Thoracic aorta (tissue), 2 donors: ENCODE measurements at regions not wholly inside any gene's neighbourhood (a gene's known extent, or its start where the extent isn't known, plus 50 kb on each side); places are given as distances from the start of the nearest gene placed in this dataset.

Source experiments
- ATAC-seq: fragments of 150-250 bp; one replicate; pipeline ENCODE4 v1.8.0; 2017; ENCODE audit warnings: low read depth; ENCODE audit not compliant: insufficient number of reproducible peaks, low FRiP score
- DNase-seq: peaks from one replicate; pipeline ENCODE4 v3.0.0-alpha.2; 2020; ENCODE audit warnings: low spot score
- H3K27ac ChIP-seq, 2 donors: fragments of 200-600 bp; sonication (generic); 1 replicate in 1 of 2; 2 replicates in 1 of 2; pipeline ENCODE4 v1.5.1; 2016; ENCODE audit warnings: mild to moderate bottlenecking in 2 of 2, moderate library complexity in 2 of 2
- H3K27me3 ChIP-seq: fragments of 200-600 bp; sonication (generic); replicated peaks from 2 replicates; pipeline ENCODE4 v1.6.0; 2016; ENCODE audit warnings: mild to moderate bottlenecking; ENCODE audit not compliant: insufficient read depth
- H3K36me3 ChIP-seq: fragments of 200-600 bp; sonication (generic); one replicate; pipeline ENCODE4 v1.5.1; 2016
- H3K4me1 ChIP-seq, 2 donors: fragments of 200-600 bp; sonication (generic); 1 replicate in 1 of 2; 2 replicates in 1 of 2; pipeline versions ENCODE4 v1.5.1 to v1.6.0; 2016; ENCODE audit warnings: low read depth in 2 of 2, mild to moderate bottlenecking in 1 of 2; ENCODE audit not compliant: control insufficient read depth in 1 of 2
- H3K4me3 ChIP-seq: fragments of 200-600 bp; sonication (generic); 2 replicates; pipeline ENCODE4 v1.5.1; 2016; ENCODE audit warnings: mild to moderate bottlenecking
- H3K9me3 ChIP-seq: fragments of 200-600 bp; sonication (generic); 2 replicates; pipeline ENCODE4 v1.5.1; 2016
- CTCF ChIP-seq: fragments of 200-600 bp; sonication (generic); IDR thresholded peaks from one replicate; pipeline ENCODE4 v1.5.1; 2019; ENCODE audit warnings: antibody characterized with exemption

- Histone ChIP-seq H3K27ac (no peak overlapping the region), H3K4me1 (no peaks in the 10 kb centered on the region), H3K4me3 (no peak overlapping the region), H3K27me3 (no peaks in the 10 kb centered on the region), H3K9me3 (no peaks in the 10 kb centered on the region), H3K36me3 (no peaks in the 10 kb centered on the region)
- DNase-seq, result no peak
- TF ChIP-seq CTCF, result no peak
- ATAC-seq, result no peak
Observed at GRCh38 chr3:25142609-25143355, 285.3 kb upstream of the RARB start.

GRCh38 chr3:25143356-25144025, 284.6 kb upstream of the RARB start:
- DNase-seq (no peak), ATAC-seq (no peak)
- Histone ChIP-seq H3K4me3 (no peak overlapping the region), H3K27ac (no peak overlapping the region), H3K9me3 (no peaks in the 10 kb centered on the region), H3K27me3 (no peaks in the 10 kb centered on the region), H3K36me3 (no peaks in the 10 kb centered on the region), H3K4me1 (no peaks in the 10 kb centered on the region)
- no peak for TF ChIP-seq CTCF

GRCh38 chr3:25144430-25144829, 283.6 kb upstream of the RARB start:
- DNase-seq (no peak), ATAC-seq (no peak)
- Histone ChIP-seq H3K36me3 (no peaks in the 10 kb centered on the region), H3K27me3 (no peaks in the 10 kb centered on the region), H3K4me3 (no peak overlapping the region), H3K4me1 (no peaks in the 10 kb centered on the region), H3K9me3 (no peaks in the 10 kb centered on the region), H3K27ac (no peak overlapping the region)
- no peak for TF ChIP-seq CTCF

GRCh38 chr3:25145176-25145575, 282.9 kb upstream of the RARB start:
- no peak overlapping the region for H3K27ac ChIP-seq
- ATAC-seq (no peak), DNase-seq (no peak)
- no peaks in the 10 kb centered on the region for H3K9me3 ChIP-seq
- no peaks in the 10 kb centered on the region for H3K36me3 ChIP-seq
- no peak overlapping the region for H3K4me3 ChIP-seq
- H3K27me3 ChIP-seq, result no peaks in the 10 kb centered on the region
- no peaks in the 10 kb centered on the region for H3K4me1 ChIP-seq
- TF ChIP-seq CTCF, result no peak

GRCh38 chr3:25150199-25150598, 277.9 kb upstream of the RARB start:
- Histone ChIP-seq H3K9me3 (no peaks in the 10 kb centered on the region), H3K27ac (no peak overlapping the region), H3K4me3 (no peak overlapping the region), H3K36me3 (no peaks in the 10 kb centered on the region), H3K4me1 (peaks cover 0 to 6% of the 10 kb centered on the region in 2 donors), H3K27me3 (no peaks in the 10 kb centered on the region)
- DNase-seq (no peak), ATAC-seq (no peak)
- no peak for TF ChIP-seq CTCF
